Thyroid gland (tissue), 4 donors: ENCODE measurements at regions not wholly inside any gene's neighbourhood (a gene's known extent, or its start where the extent isn't known, plus 50 kb on each side); places are given as distances from the start of the nearest gene placed in this dataset.

ENCODE experiments used
- POLR2A ChIP-seq, 2 donors: fragments of 450-650 bp; IDR thresholded peaks; one replicate each; pipeline ENCODE4 v1.6.1; 2017; ENCODE audit warnings: antibody characterized with exemption in 2 of 2, mild to moderate bottlenecking in 2 of 2, moderate library complexity in 1 of 2
- TF ChIP-seq, protein P1 (sequence below), 6 experiments: fragments of 200-600 bp in 3 of 6; fragments of 450-650 bp in 3 of 6; sonication (generic) in 3 of 6; IDR thresholded peaks; one replicate each; pipeline ENCODE4 v1.5.1; 2016 to 2019; ENCODE audit warnings: antibody characterized with exemption in 6 of 6, mild to moderate bottlenecking in 2 of 6, inconsistent platforms in 1 of 6, moderate library complexity in 1 of 6

DNA sequence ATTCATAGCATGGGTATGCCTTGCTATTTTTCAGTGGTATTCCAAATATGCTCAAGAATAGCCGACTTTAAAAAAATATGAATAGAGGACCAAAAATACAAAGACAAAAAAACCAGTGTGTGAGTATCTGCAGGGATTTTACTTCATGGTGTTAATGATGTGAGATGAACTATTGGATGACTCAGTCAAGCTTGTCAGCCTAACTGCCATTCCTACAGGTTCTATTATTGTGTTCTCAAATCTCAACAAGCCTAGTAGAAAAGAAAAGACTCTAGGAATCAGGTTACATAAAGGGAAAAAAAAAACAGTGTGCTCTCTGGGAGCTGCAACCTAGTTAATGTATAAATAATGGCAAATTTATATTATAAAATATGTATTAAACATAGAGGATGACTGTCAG, 588.4 kb upstream of the BTBD3 start:
- TF ChIP-seq, protein P1, sequence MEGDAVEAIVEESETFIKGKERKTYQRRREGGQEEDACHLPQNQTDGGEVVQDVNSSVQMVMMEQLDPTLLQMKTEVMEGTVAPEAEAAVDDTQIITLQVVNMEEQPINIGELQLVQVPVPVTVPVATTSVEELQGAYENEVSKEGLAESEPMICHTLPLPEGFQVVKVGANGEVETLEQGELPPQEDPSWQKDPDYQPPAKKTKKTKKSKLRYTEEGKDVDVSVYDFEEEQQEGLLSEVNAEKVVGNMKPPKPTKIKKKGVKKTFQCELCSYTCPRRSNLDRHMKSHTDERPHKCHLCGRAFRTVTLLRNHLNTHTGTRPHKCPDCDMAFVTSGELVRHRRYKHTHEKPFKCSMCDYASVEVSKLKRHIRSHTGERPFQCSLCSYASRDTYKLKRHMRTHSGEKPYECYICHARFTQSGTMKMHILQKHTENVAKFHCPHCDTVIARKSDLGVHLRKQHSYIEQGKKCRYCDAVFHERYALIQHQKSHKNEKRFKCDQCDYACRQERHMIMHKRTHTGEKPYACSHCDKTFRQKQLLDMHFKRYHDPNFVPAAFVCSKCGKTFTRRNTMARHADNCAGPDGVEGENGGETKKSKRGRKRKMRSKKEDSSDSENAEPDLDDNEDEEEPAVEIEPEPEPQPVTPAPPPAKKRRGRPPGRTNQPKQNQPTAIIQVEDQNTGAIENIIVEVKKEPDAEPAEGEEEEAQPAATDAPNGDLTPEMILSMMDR (IDR thresholded peaks at IDR 0.05): no peak
- TF ChIP-seq POLR2A (IDR thresholded peaks at IDR 0.05): no peak
